Endothelial cell of umbilical vein (primary cell): ENCODE measurements at regions not wholly inside any gene's neighbourhood (a gene's known extent, or its start where the extent isn't known, plus 50 kb on each side); places are given as distances from the start of the nearest gene placed in this dataset.
A peak's percentile ranks its signal among the peaks of the same experiment; 100 is the strongest.

Source experiments
- BruUV-seq: library from RNA; stranded (reverse); fragments of 400-500 nt; replicated peaks from 2 replicates; lab custom pipeline; 2021; lab: Mats Ljungman, UMichigan
- CTCF ChIA-PET: fragments of 300-600, 350-600 bp; sonication (Branson Sonifier 250); formaldehyde crosslinking; loops from one replicate; lab custom pipeline; 2021; ENCODE audit warnings: antibody characterized with exemption, inconsistent platforms; lab: Charles Lee
- POLR2A ChIA-PET: fragments of 300-600, 350-600 bp; sonication (Branson Sonifier 250); formaldehyde crosslinking; loops from one replicate; lab custom pipeline; 2021; ENCODE audit warnings: antibody characterized with exemption, inconsistent platforms; lab: Charles Lee
- DNase-seq: peaks from one replicate; pipeline ENCODE4 v3.0.0-alpha.2; 2011; ENCODE audit warnings: low read depth, low spot score
- FAIRE-seq: peaks from 2 replicates; lab custom pipeline; 2011; peaks lifted over from hg19 to GRCh38; lab: Jason Lieb, UNC
- H2AFZ ChIP-seq: 2 replicates; pipeline ENCODE4 v1.6.0; 2012; ENCODE audit warnings: low read depth, low read length, control low read depth, inconsistent platforms
- H3K27ac ChIP-seq: 2 replicates; pipeline ENCODE4 v1.5.1; 2011; ENCODE audit warnings: low read depth, mild to moderate bottlenecking, control low read depth, low read length, moderate library complexity; ENCODE audit not compliant: insufficient read depth
- H3K27me3 ChIP-seq, 2 experiments: 2 replicates each; pipeline versions ENCODE4 v1.6.0 to v1.6.1; 2011; ENCODE audit warnings: low read length in 2 of 2, mixed read lengths in 1 of 2; ENCODE audit not compliant: control insufficient read depth in 2 of 2, insufficient read depth in 2 of 2
- H3K36me3 ChIP-seq, 2 experiments: 2 replicates in 1 of 2; 3 replicates in 1 of 2; pipeline ENCODE4 v1.5.1; 2011; ENCODE audit warnings: low read length in 2 of 2, mild to moderate bottlenecking in 1 of 2, moderate library complexity in 1 of 2; ENCODE audit not compliant: control insufficient read depth in 2 of 2, insufficient read depth in 2 of 2; ENCODE audit errors: extremely low read depth in 1 of 2
- H3K4me1 ChIP-seq: 3 replicates; pipeline ENCODE4 v1.5.1; 2011; ENCODE audit warnings: mild to moderate bottlenecking, low read length; ENCODE audit not compliant: control insufficient read depth, insufficient read depth; ENCODE audit errors: extremely low read depth
- H3K4me2 ChIP-seq: 2 replicates; pipeline ENCODE4 v1.6.1; 2011; ENCODE audit warnings: low read length, control low read depth, mixed read lengths; ENCODE audit not compliant: insufficient read depth
- H3K4me3 ChIP-seq, 3 experiments: fragments of 200-600 bp in 1 of 3; sonication (generic), shearing (Covaris generic) in 1 of 3; replicated peaks in 1 of 3; 2 replicates each; pipeline ENCODE4 v1.5.1; 2011 to 2016; ENCODE audit warnings: control low read depth in 3 of 3, low read length in 3 of 3, mild to moderate bottlenecking in 2 of 3, inconsistent platforms in 1 of 3, low read depth in 1 of 3, moderate library complexity in 1 of 3; ENCODE audit not compliant: insufficient read depth in 1 of 3
- H3K79me2 ChIP-seq: 2 replicates; pipeline ENCODE4 v1.6.0; 2012; ENCODE audit warnings: low read length, inconsistent platforms; ENCODE audit not compliant: control insufficient read depth, insufficient read depth
- H3K9ac ChIP-seq: replicated peaks from 2 replicates; pipeline ENCODE3; 2011; ENCODE audit warnings: low read length, control low read depth; ENCODE audit not compliant: insufficient read depth; ENCODE audit errors: extremely low read depth
- H3K9me1 ChIP-seq: replicated peaks from 3 replicates; pipeline ENCODE4 v1.6.0; 2011; ENCODE audit warnings: mild to moderate bottlenecking, low read length; ENCODE audit not compliant: control insufficient read depth, insufficient read depth; ENCODE audit errors: extremely low read depth
- H3K9me3 ChIP-seq: replicated peaks from 2 replicates; pipeline ENCODE4 v1.5.1; 2012; ENCODE audit warnings: low read length, inconsistent platforms; ENCODE audit not compliant: control insufficient read depth, insufficient read depth
- H4K20me1 ChIP-seq: replicated peaks from 2 replicates; pipeline ENCODE3; 2011; ENCODE audit warnings: mild to moderate bottlenecking, low read length; ENCODE audit not compliant: control insufficient read depth, insufficient read depth; ENCODE audit errors: extremely low read depth
- CTCF ChIP-seq, 2 donors: IDR thresholded peaks; 1 replicate in 1 of 2; 2 replicates in 1 of 2; pipeline ENCODE4 v1.5.1; 2011; ENCODE audit warnings: low read length in 2 of 2, mild to moderate bottlenecking in 2 of 2, moderate library complexity in 2 of 2, control low read depth in 1 of 2, inconsistent platforms in 1 of 2, low read depth in 1 of 2; ENCODE audit not compliant: insufficient read depth in 1 of 2; ENCODE audit errors: extremely low read depth in 1 of 2
- EZH2 ChIP-seq: IDR thresholded peaks from 2 replicates; pipeline ENCODE4 v1.6.1; 2012; ENCODE audit warnings: borderline replicate concordance, low read depth, mild to moderate bottlenecking, moderate library complexity, low read length, inconsistent platforms; ENCODE audit not compliant: severe bottlenecking
- FOS ChIP-seq: IDR thresholded peaks from 2 replicates; pipeline ENCODE4 v1.6.1; 2011; ENCODE audit warnings: mild to moderate bottlenecking, low read length, moderate library complexity, borderline replicate concordance; ENCODE audit not compliant: insufficient read depth
- GATA2 ChIP-seq: IDR thresholded peaks from 2 replicates; pipeline ENCODE4 v1.7.0; 2011; ENCODE audit warnings: low read depth, mild to moderate bottlenecking, moderate library complexity, mixed read lengths, low read length; ENCODE audit not compliant: insufficient read length, insufficient read depth
- JUN ChIP-seq: IDR thresholded peaks from 2 replicates; pipeline ENCODE4 v1.6.1; 2011; ENCODE audit warnings: borderline replicate concordance, low read depth; ENCODE audit not compliant: insufficient read length, insufficient read depth
- MYC ChIP-seq: IDR thresholded peaks from one replicate; pipeline ENCODE4 v1.6.1; 2011; ENCODE audit warnings: mild to moderate bottlenecking, low read depth, low read length
- POLR2A ChIP-seq: IDR thresholded peaks from 2 replicates; pipeline ENCODE4 v1.6.1; 2012; ENCODE audit warnings: low read depth, mild to moderate bottlenecking, control low read depth, low read length
- POLR2AphosphoS5 ChIP-seq: IDR thresholded peaks from 2 replicates; pipeline ENCODE4 v1.6.1; 2012; ENCODE audit warnings: low read depth, mild to moderate bottlenecking, control low read depth, low read length, moderate library complexity; ENCODE audit not compliant: insufficient read depth
- dilution Hi-C: fragments of 300-500 bp; cut with MboI; formaldehyde crosslinking; loops from one replicate; pipeline ENCODE4 v1.15.0; 2019; ENCODE audit warnings: low sequenced_read_pairs; ENCODE audit not compliant: extremely low pct_ligation_motif_present
- intact Hi-C: fragments of 100-400 bp; cut with micrococcal nuclease; formaldehyde crosslinking; loops from one replicate; pipeline ENCODE4 v1.10.0; 2022
- TF ChIP-seq, protein P1 (sequence below): IDR thresholded peaks from 2 replicates; pipeline ENCODE4 v1.6.1; 2011; ENCODE audit not compliant: insufficient read depth, insufficient read length

GRCh38 chr13:59475911-59476310 is 687.8 kb downstream of the DIAPH3 start:
- dilution Hi-C loops = no loop called here

DNA sequence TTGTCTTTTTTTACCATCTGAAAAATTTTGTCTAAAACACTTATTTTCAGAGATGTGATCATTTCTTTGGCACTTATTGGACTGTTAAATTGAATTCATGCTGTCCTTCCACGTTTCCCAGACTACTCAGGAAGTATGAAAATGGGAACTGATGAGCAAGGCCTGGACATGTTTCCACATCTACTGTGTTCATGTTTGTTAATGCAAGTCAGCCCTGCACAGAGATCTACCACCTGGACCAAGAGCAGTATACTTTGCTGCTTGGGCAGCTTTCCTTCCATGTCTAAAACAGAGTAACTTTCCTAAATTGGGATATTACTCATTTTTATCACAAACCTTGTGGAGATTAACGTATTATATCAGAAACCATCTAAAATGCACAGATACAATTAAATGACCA is 687.4 kb downstream of the DIAPH3 start:
- no peaks in the 10 kb centered on the region for H3K36me3 ChIP-seq
- no peak for DNase-seq
- dilution Hi-C loops = no loop called here
- H3K4me1 ChIP-seq = peaks cover 44% of the 10 kb centered on the region
- H3K9me1 ChIP-seq = peaks cover 2% of the 10 kb centered on the region
- no peak overlapping the region for H3K9ac ChIP-seq
- ChIA-PET POLR2A (no interaction called here), CTCF (interaction anchor here (1.1 to 1.2 kb wide), 2 partner anchors 12 to 84 kb away, joined by 3 read pairs; no protein-coding TSS in a partner anchor)
- TF ChIP-seq EZH2 = no peak
- TF ChIP-seq, protein P1, sequence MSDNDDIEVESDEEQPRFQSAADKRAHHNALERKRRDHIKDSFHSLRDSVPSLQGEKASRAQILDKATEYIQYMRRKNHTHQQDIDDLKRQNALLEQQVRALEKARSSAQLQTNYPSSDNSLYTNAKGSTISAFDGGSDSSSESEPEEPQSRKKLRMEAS = no peak
- TF ChIP-seq MYC = no peak
- no peak for TF ChIP-seq GATA2
- no peak for TF ChIP-seq JUN
- TF ChIP-seq POLR2A = no peak
- no peak for TF ChIP-seq CTCF (IDR thresholded peaks at IDR 0.05; ENCODE audit: extremely low read depth in 1 of 2, insufficient read depth in 1 of 2, low read depth in 1 of 2, low read length in 2 of 2)
- TF ChIP-seq FOS = no peak
- no peak for TF ChIP-seq POLR2AphosphoS5
- no peak for FAIRE-seq
- H2AFZ ChIP-seq = no peak overlapping the region
- BruUV-seq = no TSS peak
- no peaks in the 10 kb centered on the region for H3K27me3 ChIP-seq
- no peaks in the 10 kb centered on the region for H3K9me3 ChIP-seq
- H3K4me3 ChIP-seq = no peak overlapping the region
- H4K20me1 ChIP-seq = no peaks in the 10 kb centered on the region
- intact Hi-C loops = loop anchor here (1.0 to 5.0 kb wide), 3 partner anchors 15 to 296 kb away; no protein-coding TSS in a partner anchor
- peak overlapping the region; percentile 58 for H3K4me2 ChIP-seq
- H3K79me2 ChIP-seq = no peaks in the 10 kb centered on the region
- no peak overlapping the region for H3K27ac ChIP-seq

More at GRCh38 chr13:59475911-59476310, 687.8 kb downstream of the DIAPH3 start:
- Histone ChIP-seq H3K79me2 (no peaks in the 10 kb centered on the region), H3K9me1 (peaks cover 2% of the 10 kb centered on the region), H3K4me2 (no peak overlapping the region), H3K27me3 (no peaks in the 10 kb centered on the region), H3K9ac (no peak overlapping the region), H3K9me3 (no peaks in the 10 kb centered on the region), H4K20me1 (no peaks in the 10 kb centered on the region), H3K27ac (no peak overlapping the region), H3K36me3 (no peaks in the 10 kb centered on the region), H3K4me3 (no peak overlapping the region), H2AFZ (no peak overlapping the region), H3K4me1 (peaks cover 43% of the 10 kb centered on the region)
- intact Hi-C loops = loop anchor here (1.0 to 5.0 kb wide), 3 partner anchors 15 to 296 kb away; no protein-coding TSS in a partner anchor
- ChIA-PET POLR2A (no interaction called here), CTCF (interaction anchor here (1.1 to 1.2 kb wide), 2 partner anchors 12 to 84 kb away, joined by 3 read pairs; no protein-coding TSS in a partner anchor)
- FAIRE-seq (no peak), DNase-seq (peak; percentile 35)
- no TSS peak for BruUV-seq
- peak; percentile 24 for TF ChIP-seq JUN
- no peak for TF ChIP-seq EZH2
- TF ChIP-seq, protein P1 = no peak
